NCI-H2029 (cell line): ENCODE measurements at regions not wholly inside any gene's neighbourhood (a gene's known extent, or its start where the extent isn't known, plus 50 kb on each side); places are given as distances from the start of the nearest gene placed in this dataset.
A peak's percentile ranks its signal among the peaks of the same experiment; 100 is the strongest.

Source experiments
- DNase-seq: peaks from one replicate; lab custom pipeline; 2025; lab: John Stamatoyannopoulos, UW

GRCh38 chr14:96638041-96638855 lies 136.1 kb downstream of the PAPOLA start:
- no peak for DNase-seq

DNA sequence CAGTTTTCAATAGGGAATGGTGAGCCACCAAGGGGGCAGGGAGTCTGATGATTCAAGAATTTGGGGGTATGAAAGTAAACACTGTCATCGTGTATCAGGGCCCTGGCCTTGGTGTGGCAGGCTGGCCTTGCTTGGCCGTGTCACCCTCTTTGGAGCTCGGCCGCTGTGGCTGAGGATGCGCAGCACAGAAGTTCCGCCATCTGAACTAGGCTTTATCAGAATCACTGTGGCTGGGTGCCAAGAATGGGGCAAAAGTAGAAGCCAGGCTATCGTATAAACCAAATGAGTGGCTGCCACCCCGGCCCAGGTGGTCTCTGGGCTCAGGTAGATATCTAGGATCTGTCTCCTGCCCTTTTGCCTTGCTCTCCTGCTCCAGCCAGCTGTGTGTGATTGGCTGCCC lies 137.4 kb downstream of the PAPOLA start:
- DNase-seq, result no peak

GRCh38 chr14:96648506-96649326 lies 146.5 kb downstream of the PAPOLA start:
- no peak for DNase-seq

DNA sequence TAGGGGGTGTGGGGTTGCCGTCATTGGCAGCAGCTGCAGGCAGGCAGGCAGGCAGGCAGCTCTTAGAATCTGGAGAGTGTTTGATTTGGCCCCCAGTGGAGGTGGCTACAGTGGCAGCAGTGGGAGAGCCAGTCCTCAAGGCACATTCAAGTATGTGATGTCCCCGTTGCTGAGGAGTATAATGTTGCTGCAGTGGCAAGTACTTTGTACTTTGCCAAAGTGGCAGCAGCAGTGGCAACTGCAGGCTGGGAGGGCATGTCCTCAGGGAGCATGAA lies 147.1 kb downstream of the PAPOLA start:
- DNase-seq, result peak; percentile 11

DNA sequence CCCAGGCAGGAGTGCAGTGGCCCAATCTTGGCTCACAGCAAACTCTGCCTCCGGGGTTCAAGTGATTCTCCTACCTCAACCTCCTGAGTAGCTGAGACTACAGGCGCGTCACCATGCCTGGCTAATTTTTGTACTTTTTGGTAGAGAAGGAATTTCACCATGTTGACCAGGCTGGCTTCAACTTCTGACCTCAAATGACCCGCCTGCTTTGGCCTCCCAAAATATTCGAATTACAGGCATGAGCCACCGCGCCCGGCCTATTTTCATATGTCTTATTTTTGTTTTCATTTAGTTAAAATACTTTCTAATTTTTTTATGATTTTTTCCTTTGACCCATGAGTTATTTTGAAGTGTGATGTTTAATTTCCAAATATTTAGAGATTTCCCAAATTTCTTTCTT lies 143.6 kb upstream of the VRK1 start:
- no peak for DNase-seq

DNA sequence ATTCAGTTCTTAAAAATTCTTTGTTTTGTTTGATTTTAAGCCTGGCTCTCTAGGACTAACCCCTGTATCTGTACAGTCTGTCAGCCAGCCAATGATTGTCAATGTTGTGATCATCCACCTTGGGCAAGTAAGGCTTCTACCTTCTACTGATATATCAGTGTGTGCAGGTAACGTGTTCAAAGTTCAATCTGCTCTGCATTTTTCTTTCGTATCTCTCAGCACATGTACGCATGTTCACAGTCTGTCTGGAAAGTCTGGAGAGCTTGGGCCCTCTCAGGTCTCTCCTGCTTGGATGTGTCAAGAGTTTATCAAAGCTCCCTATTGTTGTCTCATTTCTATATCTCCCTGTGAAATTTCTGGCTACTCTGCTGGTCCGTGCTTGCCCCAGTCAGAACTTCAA lies 138.6 kb upstream of the VRK1 start:
- no peak for DNase-seq

- DNase-seq, result no peak
Measured at GRCh38 chr14:96660123-96660522, 137.1 kb upstream of the VRK1 start.

DNA sequence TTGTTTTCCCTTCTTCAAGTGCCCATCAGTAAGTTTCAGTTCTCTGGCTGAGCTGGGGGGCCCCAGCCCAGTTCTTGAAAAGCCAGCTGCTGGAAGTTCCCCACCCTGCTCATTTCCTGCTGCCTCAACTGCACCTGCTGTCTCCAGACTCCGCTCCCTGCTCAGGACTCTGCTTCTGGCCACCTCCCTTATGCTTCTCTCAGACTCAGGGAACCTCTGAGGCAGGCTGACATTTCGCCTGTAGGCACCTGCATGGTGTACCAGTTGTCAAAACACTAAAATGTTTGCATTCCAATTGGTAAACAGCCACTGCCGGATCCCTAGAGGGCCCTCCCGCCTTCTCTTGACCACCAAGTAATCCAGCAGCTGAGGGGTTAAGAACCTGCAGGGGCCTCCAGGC lies 136.5 kb upstream of the VRK1 start:
- no peak for DNase-seq

DNA sequence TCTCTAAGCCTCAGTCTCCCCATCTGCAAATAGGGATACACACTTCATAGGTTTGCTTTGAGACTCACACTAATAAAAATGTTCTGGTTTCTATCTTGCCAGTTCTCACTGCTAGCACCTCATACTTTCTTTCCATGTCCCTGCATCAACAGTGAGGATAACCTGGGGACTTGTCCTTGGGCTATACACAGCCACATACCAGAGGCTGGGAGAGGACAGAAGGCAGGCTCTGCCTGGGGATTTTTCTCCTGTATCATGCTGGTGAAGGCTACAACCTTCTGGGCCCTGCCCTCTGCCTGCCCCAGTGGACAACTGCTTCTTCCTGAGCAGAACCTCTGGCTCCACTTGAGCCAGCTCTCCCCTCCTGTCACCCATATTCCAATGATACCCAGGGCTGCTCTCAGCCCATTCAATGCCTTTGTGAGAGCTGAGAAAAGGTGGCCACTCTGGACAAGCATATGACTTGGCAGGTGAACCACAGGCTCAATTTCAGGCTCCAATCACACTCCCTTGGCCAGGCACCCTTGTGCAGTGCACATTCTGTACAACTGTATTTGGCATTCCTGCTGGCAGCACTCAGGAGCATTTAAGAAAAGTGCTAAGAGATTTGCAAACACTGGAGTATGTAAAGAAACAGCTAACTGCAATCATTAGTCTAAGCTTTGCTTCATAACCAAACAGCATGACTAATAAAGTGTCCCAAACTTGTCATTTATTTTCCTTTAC lies 135.8 kb upstream of the VRK1 start:
- no peak for DNase-seq

- no peak for DNase-seq
Measured at GRCh38 chr14:96662116-96662970, 134.8 kb upstream of the VRK1 start.

GRCh38 chr14:96663076-96663475 lies 134.1 kb upstream of the VRK1 start:
- DNase-seq, result no peak

DNA sequence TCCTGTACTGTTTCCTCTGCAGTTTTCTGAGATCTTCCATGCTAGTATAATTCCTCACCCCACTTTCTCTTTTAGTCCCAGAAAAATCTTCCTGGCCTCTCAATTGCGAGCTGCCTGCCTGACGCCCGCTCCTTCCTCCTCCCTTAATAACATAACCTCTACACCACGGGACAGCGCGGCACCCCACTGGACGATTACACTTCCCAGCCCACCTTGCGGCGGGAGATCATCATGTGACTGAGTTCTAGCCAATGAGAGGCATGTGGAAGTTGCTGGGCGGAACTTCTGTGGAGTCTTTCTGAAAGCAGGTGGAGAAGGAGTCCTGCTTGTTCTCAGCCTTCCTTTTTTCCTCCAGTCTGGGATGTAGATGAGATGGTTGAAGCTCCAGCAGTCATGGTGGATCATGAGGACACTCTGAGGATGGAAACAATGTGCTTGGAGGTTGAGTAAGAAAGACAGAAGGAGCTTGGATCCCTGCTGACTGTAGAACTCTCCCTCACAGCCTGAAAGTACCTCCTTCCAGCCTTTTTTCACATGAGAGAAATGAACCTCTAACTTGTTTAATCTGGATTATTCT lies 133.6 kb upstream of the VRK1 start:
- no peak for DNase-seq

GRCh38 chr14:96666088-96666487 lies 131.1 kb upstream of the VRK1 start:
- DNase-seq, result no peak

- no peak for DNase-seq
Measured at GRCh38 chr14:96670391-96670790, 126.8 kb upstream of the VRK1 start.

GRCh38 chr14:96671218-96671617 lies 126.0 kb upstream of the VRK1 start:
- no peak for DNase-seq

GRCh38 chr14:96673706-96674105 lies 123.5 kb upstream of the VRK1 start:
- no peak for DNase-seq

GRCh38 chr14:96674121-96674520 lies 123.1 kb upstream of the VRK1 start:
- no peak for DNase-seq

GRCh38 chr14:96676166-96676565 lies 121.0 kb upstream of the VRK1 start:
- no peak for DNase-seq

- no peak for DNase-seq
Measured at GRCh38 chr14:96681829-96682228, 115.4 kb upstream of the VRK1 start.

DNA sequence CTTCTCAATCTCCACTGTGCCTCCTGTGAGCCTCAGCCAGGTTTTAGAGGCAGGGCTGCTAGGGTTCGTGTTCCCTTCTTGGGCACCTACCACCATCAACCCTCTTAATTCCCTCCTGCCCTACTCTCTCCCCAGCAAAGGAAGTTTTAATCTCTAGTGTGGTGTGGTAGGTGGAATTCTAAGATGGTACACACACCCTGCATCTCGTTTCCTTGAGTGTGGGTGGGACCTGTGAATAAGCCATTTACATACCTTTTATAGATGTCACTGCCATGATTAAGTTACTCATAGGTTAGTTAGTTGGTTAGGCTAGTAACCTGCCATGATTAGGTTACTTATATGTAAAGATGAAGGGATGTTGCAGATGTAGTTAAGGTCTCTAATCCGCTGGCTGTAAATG lies 114.8 kb upstream of the VRK1 start:
- no peak for DNase-seq

DNA sequence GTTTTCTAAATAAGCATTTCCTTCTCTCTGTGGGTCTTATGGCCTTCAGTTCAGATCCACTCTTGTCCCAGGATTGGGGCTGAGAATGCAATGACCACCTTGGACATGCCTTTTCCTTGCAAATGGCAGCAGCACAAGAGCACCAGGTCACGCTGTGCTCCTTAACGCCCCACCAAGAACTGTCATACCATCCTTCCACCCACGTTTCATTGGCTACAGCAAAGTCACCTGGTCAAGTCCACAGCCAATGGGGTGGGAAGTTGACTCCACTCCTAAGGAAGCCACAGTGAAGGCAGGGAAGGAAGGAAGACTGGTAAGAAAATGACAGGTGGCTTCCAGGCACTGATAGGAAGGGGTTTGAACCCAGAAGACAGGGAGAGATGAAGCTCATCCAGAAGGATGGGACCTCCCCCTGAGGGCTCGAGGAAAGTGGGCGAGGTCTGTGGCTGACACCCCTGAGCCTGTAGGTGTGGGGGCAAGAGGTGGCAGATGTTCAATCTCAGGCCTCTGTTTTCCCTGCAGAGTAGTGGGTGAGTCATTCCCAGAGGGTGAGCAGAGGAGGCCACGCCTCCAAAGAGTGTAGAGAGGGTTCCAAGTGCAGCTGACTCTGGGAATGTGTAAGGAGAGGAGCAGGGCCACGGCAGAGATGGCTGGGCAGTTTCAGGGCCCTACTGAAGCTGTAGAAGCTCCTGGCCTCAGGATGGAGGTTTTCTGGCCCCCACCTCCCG lies 113.5 kb upstream of the VRK1 start:
- DNase-seq, result no peak
